ENCODE measurements at regions not wholly inside any gene's neighbourhood (a gene's known extent, or its start where the extent isn't known, plus 50 kb on each side); places are given as distances from the start of the nearest gene placed in this dataset.

- TF ChIP-seq CTCF (IDR thresholded peaks at IDR 0.05 in 8 of 11, conservative IDR thresholded peaks at IDR 0.05 in 3 of 11), result no peak
- no peak for TF ChIP-seq POLR2A (IDR thresholded peaks at IDR 0.05)
These were observed 559.8 kb upstream of the ATXN8OS start for GRCh38 chr13:69547780-69548179.

All from spleen (tissue), 7 donors.